Stomach (tissue), 8 donors: ENCODE measurements at regions not wholly inside any gene's neighbourhood (a gene's known extent, or its start where the extent isn't known, plus 50 kb on each side); places are given as distances from the start of the nearest gene placed in this dataset.

ENCODE experiments used
- DNase-seq, 2 donors: peaks; one replicate each; pipeline versions ENCODE4 v3.0.0 to v3.0.0-alpha.2; 2013 to 2019
- H3K27ac ChIP-seq, 5 donors: fragments of 200-600 bp in 4 of 5; sonication (generic) in 4 of 5; one replicate each; pipeline ENCODE4 v1.5.1; 2013 to 2019; ENCODE audit warnings: mild to moderate bottlenecking in 1 of 5, moderate library complexity in 1 of 5
- H3K27me3 ChIP-seq, 3 donors: fragments of 200-600 bp; sonication (generic); one replicate each; pipeline ENCODE4 v1.5.1; 2017 to 2019; ENCODE audit warnings: mixed run types in 1 of 3
- H3K36me3 ChIP-seq, 4 donors: fragments of 200-600 bp; sonication (generic); 1 replicate in 3 of 4; 2 replicates in 1 of 4; pipeline ENCODE4 v1.5.1; 2016 to 2019
- H3K4me1 ChIP-seq, 4 donors: fragments of 200-600 bp; sonication (generic); one replicate each; pipeline ENCODE4 v1.5.1; 2016 to 2019
- H3K4me3 ChIP-seq, 4 donors: fragments of 200-600 bp; sonication (generic) in 3 of 4; one replicate each; pipeline ENCODE4 v1.5.1; 2016 to 2019; ENCODE audit warnings: mild to moderate bottlenecking in 1 of 4
- H3K9me3 ChIP-seq, 4 donors: fragments of 200-600 bp; sonication (generic); one replicate each; pipeline ENCODE4 v1.5.1; 2016 to 2019
- EP300 ChIP-seq: sonication (generic); formaldehyde crosslinking; IDR thresholded peaks from one replicate; pipeline ENCODE4 v1.6.1; 2017; ENCODE audit warnings: antibody characterized with exemption
- POLR2A ChIP-seq, 4 donors: fragments of 450-650 bp; IDR thresholded peaks; one replicate each; pipeline ENCODE4 v1.6.1; 2016; ENCODE audit warnings: antibody characterized with exemption in 4 of 4, control low read depth in 2 of 4, mild to moderate bottlenecking in 1 of 4, moderate library complexity in 1 of 4
- POLR2AphosphoS5 ChIP-seq, 3 donors: sonication (generic); formaldehyde crosslinking; IDR thresholded peaks; one replicate each; pipeline ENCODE4 v1.6.1; 2016; ENCODE audit warnings: antibody characterized with exemption in 3 of 3
- WGBS, 5 donors: extraction: QIAGEN DNeasy Blood & Tissue Kit in 3 of 5; methylation state at CpG; one replicate each; pipeline versions ENCODE4 v1.1.5 to v1.1.7; 2013 to 2018; 5-methylcytosine and 5-hydroxymethylcytosine counted together
- intact Hi-C: fragments of 100-400 bp; cut with DNase I; formaldehyde crosslinking; loops from one replicate; pipeline ENCODE4 v1.15.1; 2023; ENCODE audit warnings: low total_unique reads
- TF ChIP-seq, protein P1 (sequence below), 7 experiments: fragments of 450-650 bp in 4 of 7; fragments of 200-600 bp in 3 of 7; sonication (generic) in 3 of 7; IDR thresholded peaks; one replicate each; pipeline ENCODE4 v1.5.1; 2016 to 2019; ENCODE audit warnings: antibody characterized with exemption in 7 of 7, control low read depth in 2 of 7, mild to moderate bottlenecking in 1 of 7
- donor health status: healthy with polysubstance abuse.
- donor health status: Bipolar disorder and iron deficiency.
- donor health status: healthy.

DNA sequence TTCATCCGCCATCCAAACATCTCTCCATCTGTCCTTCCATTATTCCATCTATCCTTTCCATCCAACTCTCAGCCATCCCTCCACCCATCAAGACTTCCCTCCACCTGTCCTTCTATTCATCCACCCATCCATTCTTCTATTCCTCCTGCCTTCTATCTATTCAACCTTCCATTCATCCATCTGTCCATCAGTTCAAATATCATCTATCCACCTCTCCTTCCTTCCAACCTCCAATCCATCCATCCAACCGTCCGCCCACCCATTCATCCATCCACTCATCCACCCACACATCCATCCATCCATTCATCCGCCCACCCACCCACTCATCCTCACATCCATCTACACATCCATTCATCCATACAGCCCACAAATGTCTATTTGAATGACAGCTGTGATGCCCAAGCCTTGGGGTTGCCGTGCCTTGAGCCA lies 132.1 kb downstream of the CEBPB start:
- Histone ChIP-seq H3K36me3 (no peaks in the 10 kb centered on the region), H3K9me3 (no peaks in the 10 kb centered on the region), H3K27ac (peak overlapping the region in 2 of 5 donors; percentile 83 to 88), H3K4me3 (no peak overlapping the region), H3K27me3 (no peaks in the 10 kb centered on the region), H3K4me1 (peaks cover 19 to 30% (median 22%) of the 10 kb centered on the region in 4 donors)
- WGBS, 5 donors, result 94 to 98% (median 95%) methylated on average over 5 of the region's 5 CpGs
- intact Hi-C loops, result no loop called here
- TF ChIP-seq, protein P1, sequence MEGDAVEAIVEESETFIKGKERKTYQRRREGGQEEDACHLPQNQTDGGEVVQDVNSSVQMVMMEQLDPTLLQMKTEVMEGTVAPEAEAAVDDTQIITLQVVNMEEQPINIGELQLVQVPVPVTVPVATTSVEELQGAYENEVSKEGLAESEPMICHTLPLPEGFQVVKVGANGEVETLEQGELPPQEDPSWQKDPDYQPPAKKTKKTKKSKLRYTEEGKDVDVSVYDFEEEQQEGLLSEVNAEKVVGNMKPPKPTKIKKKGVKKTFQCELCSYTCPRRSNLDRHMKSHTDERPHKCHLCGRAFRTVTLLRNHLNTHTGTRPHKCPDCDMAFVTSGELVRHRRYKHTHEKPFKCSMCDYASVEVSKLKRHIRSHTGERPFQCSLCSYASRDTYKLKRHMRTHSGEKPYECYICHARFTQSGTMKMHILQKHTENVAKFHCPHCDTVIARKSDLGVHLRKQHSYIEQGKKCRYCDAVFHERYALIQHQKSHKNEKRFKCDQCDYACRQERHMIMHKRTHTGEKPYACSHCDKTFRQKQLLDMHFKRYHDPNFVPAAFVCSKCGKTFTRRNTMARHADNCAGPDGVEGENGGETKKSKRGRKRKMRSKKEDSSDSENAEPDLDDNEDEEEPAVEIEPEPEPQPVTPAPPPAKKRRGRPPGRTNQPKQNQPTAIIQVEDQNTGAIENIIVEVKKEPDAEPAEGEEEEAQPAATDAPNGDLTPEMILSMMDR (IDR thresholded peaks at IDR 0.05), result no peak
- no peak for TF ChIP-seq EP300
- no peak for TF ChIP-seq POLR2A (IDR thresholded peaks at IDR 0.05)
- TF ChIP-seq POLR2AphosphoS5 (IDR thresholded peaks at IDR 0.05), result no peak
- DNase-seq, result no peak

DNA sequence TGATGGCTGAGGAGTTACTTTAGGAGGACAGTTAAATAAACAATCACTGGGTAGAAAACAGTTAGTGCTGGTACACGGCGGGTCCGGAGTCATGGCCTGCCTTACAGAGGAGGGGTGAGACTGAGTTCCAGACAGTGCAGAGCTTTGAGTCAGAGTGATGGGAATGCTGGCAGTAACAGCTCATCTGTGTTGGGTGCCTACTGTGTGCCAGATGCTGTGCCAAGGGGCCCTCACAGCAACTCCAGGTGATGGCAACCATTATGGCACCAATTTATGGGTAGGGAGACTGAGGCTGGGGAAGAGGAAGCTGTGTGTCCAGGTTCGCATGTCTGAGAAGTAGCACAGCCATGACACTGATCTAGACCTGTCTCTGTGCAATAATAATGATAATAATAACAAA lies 132.6 kb downstream of the CEBPB start:
- 87 to 100% (median 92%) methylated on average over 4 of the region's 4 CpGs for WGBS, 5 donors
- TF ChIP-seq, protein P1 (IDR thresholded peaks at IDR 0.05), result no peak
- TF ChIP-seq EP300 (no peak), POLR2AphosphoS5 (IDR thresholded peaks at IDR 0.05) (no peak), POLR2A (IDR thresholded peaks at IDR 0.05) (no peak)
- intact Hi-C loops, result no loop called here
- no peaks in the 10 kb centered on the region for H3K36me3 ChIP-seq
- H3K9me3 ChIP-seq, result no peaks in the 10 kb centered on the region
- no peak for DNase-seq
- H3K4me1 ChIP-seq, result peaks cover 19 to 30% (median 22%) of the 10 kb centered on the region in 4 donors
- no peaks in the 10 kb centered on the region for H3K27me3 ChIP-seq
- no peak overlapping the region for H3K4me3 ChIP-seq
- no peak overlapping the region for H3K27ac ChIP-seq

DNA sequence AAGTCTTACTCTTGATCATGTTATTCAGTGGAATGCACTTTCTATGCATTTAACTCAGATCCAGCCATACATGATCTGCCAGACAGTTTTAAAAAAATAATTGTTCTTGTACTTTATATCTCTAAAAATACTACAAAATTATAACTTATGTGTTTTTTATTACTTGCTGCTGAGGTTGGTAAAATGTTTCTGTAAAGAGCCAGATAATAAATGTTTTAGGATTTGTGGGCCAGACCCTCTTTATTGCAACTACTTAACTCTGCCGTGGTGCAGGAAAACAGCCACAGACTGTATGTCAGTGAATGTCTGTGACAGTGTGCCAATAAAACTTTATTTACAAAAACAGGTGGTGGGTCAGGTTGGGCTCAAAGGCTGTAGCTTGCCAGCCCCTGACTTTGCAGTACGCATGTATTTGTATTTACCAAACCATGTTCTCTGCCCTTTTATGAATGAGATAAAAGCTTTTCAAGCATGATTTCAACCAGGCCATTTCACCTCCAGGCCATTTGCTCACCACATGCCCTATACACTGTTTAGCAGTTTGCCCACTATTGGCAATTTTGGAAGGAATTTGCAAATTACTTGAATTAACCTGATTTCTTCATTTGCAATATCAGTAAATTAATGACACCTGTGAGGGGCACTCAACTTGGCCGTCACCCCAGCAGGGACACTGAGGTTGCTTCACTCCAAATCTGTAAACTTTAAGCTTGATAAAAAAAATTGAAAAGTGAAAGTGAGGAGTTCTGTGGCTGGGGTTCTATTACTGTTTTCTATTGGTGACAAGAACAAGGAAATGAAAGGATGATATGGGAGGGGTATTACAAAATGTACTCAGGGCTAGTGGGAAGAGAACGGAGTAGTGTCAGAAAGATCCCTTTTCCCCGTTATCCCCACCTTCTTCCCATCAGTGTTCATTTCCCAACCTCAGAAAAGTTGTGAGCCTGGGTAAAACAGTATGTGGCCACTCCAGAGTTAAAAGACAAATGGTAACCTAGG lies 133.4 kb downstream of the CEBPB start:
- H3K36me3 ChIP-seq, result no peaks in the 10 kb centered on the region
- H3K4me1 ChIP-seq, result peaks cover 19 to 30% (median 22%) of the 10 kb centered on the region in 4 donors
- H3K4me3 ChIP-seq, result no peak overlapping the region
- H3K9me3 ChIP-seq, result no peaks in the 10 kb centered on the region
- H3K27ac ChIP-seq, result no peak overlapping the region
- 81 to 86% (median 84%) methylated on average over 5 of the region's 5 CpGs for WGBS, 5 donors
- H3K27me3 ChIP-seq, result no peaks in the 10 kb centered on the region
- TF ChIP-seq, protein P1 (IDR thresholded peaks at IDR 0.05), result no peak
- TF ChIP-seq POLR2AphosphoS5 (IDR thresholded peaks at IDR 0.05) (no peak), EP300 (no peak), POLR2A (IDR thresholded peaks at IDR 0.05) (no peak)
- intact Hi-C loops, result no loop called here
- DNase-seq, result no peak

DNA sequence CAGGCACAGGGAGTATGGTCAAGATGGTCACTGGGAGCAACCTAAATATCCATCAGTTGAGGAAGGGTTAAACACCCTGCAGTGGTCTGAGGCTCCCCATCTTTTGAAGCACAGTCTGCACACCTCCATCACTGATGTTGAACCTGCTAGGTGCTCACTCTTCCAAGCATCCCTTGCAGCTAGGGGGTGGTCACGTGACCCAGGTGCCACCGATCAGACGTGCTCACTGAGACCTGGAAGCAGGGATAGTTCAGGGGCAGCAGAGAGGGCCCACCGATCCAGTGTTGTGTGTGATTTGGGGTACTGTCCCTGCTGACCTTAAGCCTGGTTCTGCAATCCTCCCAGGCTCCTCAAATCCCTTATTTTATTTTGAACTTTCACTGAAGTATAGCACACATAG lies 134.6 kb downstream of the CEBPB start:
- Histone ChIP-seq H3K27ac (no peak overlapping the region), H3K9me3 (no peaks in the 10 kb centered on the region), H3K4me1 (peaks cover 13 to 21% (median 20%) of the 10 kb centered on the region in 4 donors), H3K4me3 (no peak overlapping the region), H3K36me3 (no peaks in the 10 kb centered on the region), H3K27me3 (no peaks in the 10 kb centered on the region)
- TF ChIP-seq POLR2AphosphoS5 (IDR thresholded peaks at IDR 0.05) (no peak), POLR2A (IDR thresholded peaks at IDR 0.05) (no peak), EP300 (no peak)
- intact Hi-C loops, result no loop called here
- 88 to 100% (median 95%) methylated on average over 4 of the region's 4 CpGs for WGBS, 5 donors
- DNase-seq, result no peak
